ENCODE measurements at regions not wholly inside any gene's neighbourhood (a gene's known extent, or its start where the extent isn't known, plus 50 kb on each side); places are given as distances from the start of the nearest gene placed in this dataset.

DNA sequence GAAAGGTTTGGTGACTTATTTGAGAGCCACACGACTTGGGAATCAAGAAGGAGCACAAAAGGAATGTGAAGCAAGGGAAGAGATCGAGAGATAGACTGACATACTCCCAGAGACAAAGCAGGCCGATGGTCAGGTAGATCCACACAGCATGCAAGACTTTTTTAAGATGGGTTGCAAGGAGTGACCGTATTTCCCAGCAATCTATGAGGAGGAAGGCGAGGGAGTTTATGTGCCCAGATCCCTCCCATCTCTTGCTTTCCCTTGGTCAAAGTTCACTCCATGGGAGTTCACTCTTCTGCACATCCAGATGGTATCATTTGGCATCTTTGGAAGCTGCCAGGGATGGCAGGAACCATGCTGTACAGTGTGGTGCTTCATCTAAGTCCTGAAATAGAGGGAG lies 148.9 kb downstream of the RMI1 start:
- DNase-seq = no peak

DNA sequence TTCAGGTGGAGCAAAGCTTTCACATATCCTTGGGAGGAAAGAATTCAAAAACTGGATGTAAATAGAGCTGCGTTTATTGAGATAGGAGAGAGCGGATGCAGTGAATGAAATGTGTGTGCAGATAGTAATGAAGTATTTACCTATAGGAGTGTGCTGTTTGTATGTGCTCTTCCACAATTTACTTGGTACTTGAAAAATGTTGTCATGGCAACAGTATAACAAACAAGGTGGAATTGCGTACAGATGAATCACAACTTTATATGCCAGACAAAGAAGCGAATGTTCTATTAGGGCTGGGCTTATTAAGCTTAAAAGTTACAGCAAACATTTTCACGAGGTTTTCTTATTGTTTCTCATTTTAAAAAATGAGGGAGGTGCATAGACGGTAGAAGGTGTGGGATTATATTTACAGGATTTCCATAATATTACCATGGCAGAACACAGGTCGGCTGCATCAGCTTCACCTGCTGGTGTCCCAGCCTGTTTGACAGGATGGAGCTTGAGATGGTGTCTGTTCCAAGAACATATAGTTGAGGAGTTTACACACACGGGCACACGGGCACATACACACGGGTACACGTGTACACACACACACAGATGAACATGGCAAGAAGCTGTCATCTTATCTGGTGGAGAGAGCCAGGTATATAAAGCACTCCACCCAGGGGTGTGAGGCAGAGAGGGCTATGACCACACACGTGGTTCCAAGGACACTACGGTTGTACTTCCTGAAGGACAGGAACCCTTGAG lies 155.7 kb downstream of the RMI1 start:
- DNase-seq = no peak

DNA sequence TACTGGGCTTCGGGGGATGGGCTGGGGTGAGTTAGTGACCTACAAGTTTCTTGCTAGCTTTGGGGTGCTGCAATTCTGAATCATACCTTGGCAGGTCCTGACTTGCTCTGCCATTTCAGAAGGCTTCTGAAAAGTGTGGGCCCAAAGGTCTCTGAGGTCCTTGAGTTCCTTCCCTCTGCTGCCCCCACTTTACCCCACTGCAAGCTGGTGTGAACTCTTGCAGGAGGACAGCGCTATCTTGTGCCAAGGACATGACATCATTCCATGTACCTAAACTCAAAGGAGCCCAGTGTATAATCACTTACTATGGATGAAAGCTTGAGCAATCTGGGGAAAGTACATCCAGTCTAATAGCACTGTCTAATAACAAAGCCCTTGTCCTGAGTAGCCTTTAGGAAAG lies 157.4 kb downstream of the RMI1 start:
- no peak for DNase-seq

DNA sequence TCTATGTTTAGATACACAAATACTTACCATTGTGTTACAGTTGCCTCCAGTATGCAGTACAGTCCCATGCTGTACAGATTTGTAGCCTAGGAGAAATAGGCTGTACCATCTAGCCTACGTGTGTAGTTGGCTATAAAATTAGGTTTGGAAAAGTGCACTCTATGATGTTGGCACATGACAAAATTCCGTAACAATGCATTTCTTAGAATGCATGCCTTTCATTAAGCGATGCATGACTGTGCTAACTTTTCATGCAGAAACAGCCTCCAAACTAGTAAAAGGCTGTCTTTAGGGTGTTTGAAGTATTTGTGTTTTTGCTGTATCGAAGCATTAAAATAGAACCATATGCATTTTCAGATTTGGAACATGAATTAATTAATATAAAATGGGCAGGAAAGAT lies 157.9 kb downstream of the RMI1 start:
- no peak for DNase-seq

DNA sequence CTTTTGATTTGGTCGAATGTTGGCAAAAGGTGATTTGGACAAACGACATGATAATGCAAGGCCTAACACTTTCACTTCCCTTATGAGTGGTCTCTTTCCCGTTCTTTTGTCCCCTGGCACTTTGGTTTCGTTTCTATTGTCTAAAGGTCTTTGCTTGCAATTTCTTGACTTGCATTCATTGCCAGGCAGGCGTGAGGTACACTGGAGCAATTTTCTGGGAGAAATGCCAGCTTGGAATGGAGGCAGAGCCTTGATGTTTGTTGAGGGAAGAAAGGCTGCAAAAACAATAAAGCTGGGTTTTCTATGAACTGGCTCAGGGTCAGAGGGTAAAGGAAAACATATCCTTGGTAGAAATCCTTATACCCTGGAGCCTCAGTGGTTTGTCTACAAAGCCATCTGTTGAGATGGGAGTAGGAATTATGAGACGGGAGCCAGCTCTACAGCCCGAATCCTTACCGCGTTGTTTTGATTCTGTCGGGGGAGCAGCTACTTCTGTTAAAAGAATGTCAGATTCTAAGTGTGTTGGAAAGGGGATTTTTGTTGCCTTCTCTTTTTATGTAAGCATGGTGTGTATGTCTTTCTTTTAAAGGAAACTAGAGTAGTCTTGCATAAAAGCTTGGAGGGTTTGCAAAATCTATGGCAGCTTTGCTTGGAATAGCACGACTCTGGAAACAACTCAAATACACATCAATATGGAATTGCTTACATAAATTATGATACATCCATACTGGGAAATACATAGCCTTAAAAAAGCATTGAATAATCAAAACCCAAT lies 158.9 kb downstream of the RMI1 start:
- peak; percentile 66 for DNase-seq

DNA sequence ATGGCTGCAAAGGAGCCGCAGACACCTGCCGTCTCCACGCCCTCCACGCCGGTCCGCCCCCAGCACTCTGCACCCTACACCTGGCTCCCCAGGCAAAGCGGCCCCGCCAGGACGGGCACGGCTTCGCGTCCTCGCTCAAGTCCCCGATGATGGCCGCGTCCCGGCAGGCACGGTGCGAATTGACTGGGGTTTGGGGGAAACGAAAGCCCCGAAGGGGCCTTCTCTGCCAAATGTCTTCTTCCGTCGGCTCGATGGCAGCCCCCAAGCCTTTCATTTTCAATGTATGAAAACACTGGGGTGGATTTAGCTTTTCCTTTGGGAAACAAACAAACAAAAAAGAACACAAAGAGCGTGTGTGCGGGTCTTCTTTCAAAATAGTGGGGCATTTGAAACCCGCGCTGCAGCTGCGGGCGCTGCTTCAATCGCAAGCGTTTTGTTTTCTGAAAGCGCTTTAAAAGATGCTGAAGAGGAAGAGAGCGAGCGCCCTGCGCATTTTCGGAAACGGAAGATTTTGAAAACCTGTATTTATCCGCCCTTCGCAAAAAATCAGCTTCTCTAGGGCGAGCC lies 160.0 kb downstream of the RMI1 start:
- no peak for DNase-seq

DNA sequence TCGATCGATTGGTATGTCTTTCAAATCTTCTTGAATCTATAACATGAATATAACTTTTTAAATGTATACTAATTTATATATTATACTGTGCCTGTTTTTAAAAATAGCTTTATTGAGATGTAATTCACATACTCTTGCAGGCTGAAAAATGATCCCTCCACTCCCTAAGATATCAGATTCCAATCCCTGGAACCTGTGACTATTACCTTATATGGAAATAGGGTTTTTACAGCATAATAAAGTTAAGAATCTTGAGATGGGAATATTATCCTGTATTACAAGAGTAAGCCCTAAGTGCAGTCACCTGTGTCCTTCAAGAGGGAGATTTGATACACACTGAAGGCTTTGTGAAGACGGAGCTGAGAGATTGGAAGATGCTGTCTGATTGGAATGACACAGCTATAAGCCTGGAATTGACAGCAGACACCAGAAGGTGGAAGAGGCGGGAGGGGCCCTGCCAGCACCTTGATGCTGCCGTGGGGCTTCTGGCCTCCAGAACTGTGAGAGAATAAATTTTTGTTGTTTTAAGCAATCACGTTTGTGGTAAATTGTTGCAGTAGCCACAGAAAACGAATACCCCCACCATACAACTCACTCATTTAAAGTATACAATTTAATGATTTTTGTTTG lies 161.3 kb downstream of the RMI1 start:
- DNase-seq = no peak

DNA sequence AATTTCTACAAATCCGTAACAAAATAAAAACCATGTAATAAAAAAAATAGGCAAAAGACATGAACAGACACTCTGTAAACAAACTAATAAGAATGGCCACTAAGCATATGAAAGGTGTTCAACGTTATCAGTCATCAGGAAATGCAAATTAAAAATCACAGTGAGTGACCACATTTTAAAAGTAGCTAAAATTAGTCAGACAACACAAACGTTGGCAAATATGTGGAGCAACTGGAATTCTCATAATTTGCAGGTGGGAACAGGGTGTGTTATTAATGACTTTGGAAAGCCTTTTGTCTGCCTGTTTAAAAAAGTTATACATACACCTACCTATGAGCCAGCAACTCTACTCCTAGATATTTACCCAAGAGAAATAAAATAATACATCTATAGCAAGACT lies 164.4 kb downstream of the RMI1 start:
- DNase-seq = no peak

DNA sequence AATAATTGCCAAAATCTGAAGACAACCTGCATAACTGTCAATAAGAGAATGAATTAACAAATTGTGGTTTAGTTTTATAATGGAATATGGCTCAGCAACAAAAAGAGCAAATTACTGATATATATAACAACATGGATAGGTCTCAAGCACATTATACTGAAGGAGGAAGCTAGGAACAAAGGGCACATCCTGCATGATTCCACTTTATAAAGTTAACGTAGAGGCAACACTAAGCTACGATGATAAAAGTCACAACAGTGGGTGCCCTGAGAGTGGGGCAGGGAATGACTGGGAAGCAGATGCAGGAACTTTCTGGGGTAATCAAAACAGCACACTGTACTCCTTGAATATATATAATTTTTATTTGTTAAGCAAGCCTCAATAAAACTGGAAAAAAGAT lies 165.2 kb downstream of the RMI1 start:
- DNase-seq = no peak

DNA sequence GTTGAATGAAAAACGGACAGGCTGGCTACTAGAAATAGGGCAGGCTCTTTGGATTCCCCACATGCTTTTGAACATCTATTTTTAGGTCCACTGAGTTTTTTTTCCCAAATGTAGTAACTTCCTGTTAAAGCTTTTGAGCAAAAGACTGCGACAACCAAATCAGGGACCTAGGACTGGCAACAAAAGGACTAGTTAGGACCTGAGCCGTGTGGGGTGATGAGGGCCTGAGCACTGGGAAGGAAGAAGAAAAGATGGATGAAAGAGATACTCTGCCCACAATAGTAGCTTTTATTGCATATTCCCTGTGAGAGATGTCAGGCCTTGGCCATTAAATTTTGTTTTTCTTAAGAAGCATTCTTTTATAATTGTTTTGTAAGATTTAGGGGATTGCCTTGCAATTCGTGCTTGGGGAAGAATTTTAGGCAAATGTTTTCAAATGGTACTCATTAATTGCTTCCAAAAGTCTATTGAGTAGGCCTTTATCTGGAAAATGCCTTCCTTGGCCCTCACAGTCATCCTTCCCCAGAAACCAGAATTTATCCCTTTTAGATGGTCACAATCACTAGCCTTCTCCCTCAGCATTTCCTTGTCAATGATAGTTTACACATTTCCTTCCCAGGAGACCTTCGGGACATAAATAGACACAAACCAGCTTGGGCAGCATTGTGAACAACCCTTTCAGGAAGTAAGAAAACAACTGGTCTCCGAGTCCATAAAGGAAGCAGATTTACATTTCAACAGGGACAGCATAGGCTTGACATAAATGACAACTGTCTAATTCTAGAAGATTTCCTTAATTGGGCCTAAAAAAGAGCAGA lies 166.5 kb downstream of the RMI1 start:
- no peak for DNase-seq

DNA sequence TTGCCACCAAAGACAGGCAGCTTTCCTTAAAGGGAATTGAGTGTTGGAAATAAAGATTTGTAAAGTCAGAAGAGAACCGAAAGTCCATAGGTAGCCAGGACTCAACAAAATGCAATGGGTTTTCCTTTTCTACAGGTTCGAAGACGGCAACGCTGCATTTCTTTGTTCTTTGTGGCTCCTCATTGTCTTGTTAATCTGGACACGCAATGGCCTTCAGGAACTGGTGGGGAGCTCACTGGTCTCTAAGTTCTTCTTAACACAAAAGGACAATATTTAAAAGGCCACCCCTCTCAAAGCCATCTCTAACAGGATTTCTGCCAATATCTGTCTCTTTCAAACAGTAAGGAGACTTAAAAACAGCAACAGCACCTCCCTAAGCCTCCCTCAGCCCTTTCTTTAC lies 170.6 kb downstream of the RMI1 start:
- no peak for DNase-seq

DNA sequence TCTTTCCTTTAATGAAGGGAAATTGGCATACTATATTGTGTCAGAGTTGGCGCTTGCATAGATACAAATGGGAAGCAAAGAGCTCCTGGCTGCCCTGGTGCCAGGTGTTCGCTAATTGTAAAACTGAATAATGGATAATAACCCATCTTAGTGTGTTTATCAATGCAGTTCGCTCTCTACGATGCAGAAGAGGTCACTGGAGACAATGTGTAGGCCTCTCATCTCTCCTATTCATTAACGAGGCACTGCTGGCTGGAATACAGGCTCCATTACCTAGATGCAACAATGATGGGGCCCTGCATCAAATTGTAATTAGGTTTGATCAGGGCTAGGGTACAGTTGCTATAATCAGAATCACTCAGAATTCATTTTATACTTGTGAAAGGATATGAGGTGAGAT lies 171.0 kb downstream of the RMI1 start:
- no peak for DNase-seq

DNA sequence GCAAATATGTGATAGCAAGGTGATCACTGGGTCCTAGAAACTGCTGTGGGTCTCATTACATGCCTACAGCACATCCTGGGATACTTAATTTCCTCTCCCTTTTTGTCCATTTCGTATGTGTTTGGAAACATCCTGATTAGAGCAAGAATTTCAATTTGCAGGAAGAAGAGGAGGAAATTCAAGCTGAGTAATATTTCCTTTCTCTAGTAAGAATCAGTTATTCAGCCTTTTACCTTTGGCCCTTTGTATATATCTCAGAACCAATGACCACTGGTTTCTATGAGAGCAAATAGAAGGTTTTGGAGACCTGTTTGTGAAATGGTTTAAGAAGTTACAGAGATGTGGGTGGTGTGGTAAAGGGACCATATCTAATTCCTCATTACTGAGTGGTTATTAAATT lies 171.6 kb downstream of the RMI1 start:
- DNase-seq = no peak

DNA sequence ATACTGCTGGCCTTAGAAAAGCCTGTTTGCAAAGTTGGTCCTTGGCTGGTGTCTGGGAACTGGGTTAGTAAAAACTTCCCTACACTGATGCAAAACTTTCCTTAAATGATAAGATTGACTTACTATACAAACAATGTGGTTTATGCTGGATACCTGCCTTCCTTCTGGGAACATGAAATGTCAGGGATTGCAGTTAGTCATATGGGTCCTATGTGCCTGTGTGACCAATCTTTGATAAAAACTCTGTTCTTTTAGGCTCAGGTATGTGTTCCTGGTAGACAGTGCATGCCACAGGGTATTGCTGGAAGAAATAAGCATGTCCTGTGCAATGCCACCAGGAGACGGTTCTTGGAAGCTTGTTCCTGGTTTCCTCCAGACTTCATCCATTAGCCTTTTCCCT lies 173.3 kb downstream of the RMI1 start:
- no peak for DNase-seq

DNA sequence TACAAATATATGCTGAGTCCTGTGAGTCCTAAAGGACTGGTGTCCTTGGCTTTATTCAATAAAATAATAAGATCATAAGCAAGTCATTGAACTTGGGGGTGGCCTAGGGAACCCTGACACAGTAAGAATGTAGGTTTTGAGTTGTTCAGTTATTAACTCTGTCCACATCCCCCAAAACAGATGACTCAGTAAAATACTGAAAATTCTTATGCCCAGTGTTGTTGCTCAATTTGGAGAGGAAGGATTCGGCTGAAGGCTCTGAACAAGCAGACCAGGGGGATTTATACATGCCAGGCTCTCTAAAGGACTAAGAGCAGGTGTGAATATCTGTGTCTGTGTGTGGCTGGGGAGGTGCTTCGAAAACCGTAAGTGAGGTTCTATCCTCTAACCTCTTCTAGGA lies 173.7 kb downstream of the RMI1 start:
- DNase-seq = no peak

DNA sequence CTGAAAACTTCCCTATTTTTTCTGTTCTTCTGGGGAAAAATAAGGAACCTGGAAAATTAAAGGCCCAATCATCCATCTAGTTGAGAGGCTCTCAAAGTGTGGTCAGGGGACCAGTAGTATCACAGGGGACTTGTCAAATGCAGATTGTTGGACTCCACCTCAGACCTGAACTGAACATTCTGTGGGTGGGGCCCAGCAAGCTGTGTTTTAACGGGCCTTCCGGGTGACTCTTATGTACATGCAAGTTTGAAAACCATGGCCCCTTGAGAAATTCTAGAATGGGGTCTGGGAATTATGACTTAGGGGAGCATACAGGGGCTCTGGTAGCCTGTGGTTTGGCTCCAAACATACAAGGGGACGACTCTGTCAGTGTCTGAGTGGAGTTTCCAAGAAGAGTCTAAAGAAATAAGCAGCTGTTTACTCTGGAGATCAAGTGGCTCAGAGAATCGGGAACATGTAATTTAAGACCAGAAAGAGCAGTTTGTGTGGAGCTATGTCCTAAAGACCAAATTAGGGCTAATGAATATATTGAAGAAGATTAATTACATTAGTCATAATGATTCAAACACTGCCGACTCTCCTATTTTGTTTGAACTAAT lies 177.4 kb downstream of the SLC28A3 start:
- peak; percentile 30 for DNase-seq

DNA sequence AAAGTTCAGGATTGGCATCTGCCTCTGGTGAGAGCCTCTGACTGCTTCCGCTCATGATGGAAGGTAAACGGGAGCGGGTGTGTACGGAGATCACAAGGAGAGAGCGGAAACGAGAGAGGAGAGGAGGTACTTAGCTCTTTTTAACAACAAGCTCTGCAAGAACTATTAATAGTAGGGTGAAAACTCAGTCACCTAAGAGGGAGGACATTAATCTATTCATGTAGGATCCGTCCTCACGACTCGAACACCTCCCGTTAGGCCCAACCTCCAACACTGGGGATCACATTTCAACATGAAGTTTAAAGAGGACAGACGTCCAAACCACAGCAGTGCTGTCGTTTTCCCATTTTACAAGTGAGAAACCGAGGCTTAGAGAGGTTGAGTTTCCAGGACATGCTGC lies 173.7 kb downstream of the SLC28A3 start:
- no peak for DNase-seq

DNA sequence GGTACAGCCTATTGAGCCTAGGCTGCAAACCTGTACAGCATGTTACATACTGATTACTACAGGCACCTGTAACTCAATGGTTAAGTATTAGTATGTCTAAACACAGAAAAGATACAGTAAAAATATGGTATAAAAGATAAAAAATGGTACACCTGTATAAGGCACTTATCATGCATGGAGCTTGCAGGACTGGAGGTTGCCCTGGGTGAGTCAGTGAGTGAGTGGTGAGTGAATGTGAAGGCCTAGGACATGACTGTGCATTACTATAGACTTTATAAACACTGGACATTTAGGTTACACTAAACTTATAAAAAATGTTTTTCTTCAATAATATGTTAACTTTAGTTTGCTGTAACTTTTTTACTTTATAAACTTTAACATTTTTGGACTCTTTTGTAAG lies 171.3 kb downstream of the SLC28A3 start:
- no peak for DNase-seq

DNA sequence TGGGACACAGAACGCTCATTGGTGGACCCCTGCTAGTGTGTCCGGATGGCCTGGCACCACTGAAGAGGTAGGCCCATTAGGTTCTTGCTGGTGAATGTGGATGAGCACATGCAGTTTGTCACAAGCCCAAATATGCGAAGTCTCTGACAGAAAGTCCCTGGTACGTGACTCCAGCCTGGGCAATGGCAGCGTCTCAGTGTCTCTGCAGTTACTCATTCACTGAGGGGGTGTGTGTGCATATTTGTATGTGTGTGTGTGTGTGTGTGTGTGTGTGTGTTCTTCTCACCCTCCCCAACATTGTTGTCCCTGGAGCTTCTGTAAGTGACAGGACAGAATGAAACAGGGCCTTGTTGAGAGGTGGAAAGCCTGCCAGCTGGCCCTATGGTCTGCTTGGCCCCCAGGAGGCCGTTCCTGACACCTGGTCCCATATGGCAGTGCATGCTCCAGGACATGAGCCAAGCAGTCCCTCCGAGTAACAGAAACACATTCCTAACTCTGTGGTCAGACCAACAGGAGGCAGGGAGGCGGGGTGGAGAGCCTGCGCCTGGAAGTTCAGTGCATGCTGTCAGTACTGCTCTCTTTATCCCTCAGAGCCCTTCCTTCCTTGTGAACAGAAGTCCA lies 169.9 kb downstream of the SLC28A3 start:
- DNase-seq = peak; percentile 72

DNA sequence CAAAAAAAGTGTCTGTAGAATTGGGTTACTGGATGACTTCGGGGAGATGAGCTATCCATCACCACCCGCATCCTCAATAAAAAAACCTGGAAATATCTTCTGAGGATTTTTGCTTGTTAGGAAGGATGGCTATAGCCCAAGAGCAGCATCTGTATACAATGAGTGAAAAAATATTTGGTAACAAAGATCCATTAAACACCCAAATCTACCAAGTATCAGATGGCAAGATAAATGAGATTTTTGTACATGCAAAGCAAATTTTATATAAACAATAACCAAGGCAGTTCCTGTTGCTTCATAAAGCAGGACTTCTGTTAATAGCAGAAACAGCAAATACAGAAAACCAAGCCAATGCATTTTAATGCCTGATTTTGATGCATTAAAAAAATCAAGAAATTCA lies 166.6 kb downstream of the SLC28A3 start:
- DNase-seq = no peak

DNA sequence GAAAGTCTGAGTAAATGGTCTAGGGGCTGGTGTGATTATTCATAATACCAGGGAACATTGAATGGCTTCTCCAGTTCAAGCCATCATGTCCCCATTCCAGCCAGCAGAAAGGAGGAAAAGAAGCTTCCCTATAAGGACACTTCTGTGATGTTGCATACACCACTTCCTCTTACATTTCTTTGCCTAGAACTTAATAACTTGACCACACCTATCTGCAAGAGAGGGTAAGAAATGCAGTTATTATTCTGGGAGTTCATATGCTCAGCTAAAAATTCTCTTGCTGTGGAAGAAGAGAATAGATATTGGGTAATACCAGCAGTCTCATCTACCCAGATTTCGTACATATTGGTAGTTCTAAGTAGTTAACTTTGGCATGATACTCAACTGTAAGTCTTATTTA lies 166.1 kb downstream of the SLC28A3 start:
- DNase-seq = no peak

DNA sequence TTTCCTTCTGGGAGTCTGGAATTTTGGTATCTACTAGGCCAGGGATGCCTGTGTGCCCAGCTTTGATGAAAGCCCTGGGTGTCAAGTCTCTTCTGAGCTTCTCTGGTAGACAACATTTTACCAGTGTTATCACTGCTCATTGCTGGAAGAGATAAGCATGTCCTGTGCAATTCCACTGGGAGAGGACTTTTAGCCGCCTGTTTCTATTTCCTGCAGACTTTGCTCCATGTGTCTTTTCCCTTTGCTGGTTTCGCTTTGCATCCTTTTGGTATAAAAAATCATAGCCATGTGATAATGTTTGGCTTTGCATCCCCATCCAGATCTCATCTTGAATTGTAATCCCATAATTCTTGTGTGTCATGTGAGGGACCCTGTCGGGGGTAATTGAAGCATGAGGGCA lies 163.2 kb downstream of the SLC28A3 start:
- DNase-seq = no peak
